GM18498 (cell line): ENCODE measurements at regions not wholly inside any gene's neighbourhood (a gene's known extent, or its start where the extent isn't known, plus 50 kb on each side); places are given as distances from the start of the nearest gene placed in this dataset.

Source experiments
- ATAC-seq: cut with Tn5 transposase; IDR thresholded peaks from one replicate; pipeline ENCODE4 v1.9.1; 2021; ENCODE audit warnings: mild to moderate bottlenecking, moderate library complexity; ENCODE audit not compliant: unreplicated experiment

GRCh38 chr10:36141856-36142560, 499.9 kb upstream of the FZD8 start:
- no peak for ATAC-seq

GRCh38 chr10:36129051-36129450, 487.0 kb upstream of the FZD8 start:
- no peak for ATAC-seq

GRCh38 chr10:36126076-36126475, 484.0 kb upstream of the FZD8 start:
- ATAC-seq = no peak

- ATAC-seq = no peak
Measured at GRCh38 chr10:36119455-36119854, 477.4 kb upstream of the FZD8 start.

GRCh38 chr10:36118314-36118713, 476.2 kb upstream of the FZD8 start:
- ATAC-seq = no peak

GRCh38 chr10:36117890-36118289, 475.8 kb upstream of the FZD8 start:
- no peak for ATAC-seq

GRCh38 chr10:36117231-36117630, 475.1 kb upstream of the FZD8 start:
- ATAC-seq = no peak

GRCh38 chr10:36116731-36117130, 474.6 kb upstream of the FZD8 start:
- no peak for ATAC-seq

- no peak for ATAC-seq
Measured at GRCh38 chr10:36116040-36116439, 473.9 kb upstream of the FZD8 start.

- no peak for ATAC-seq
Measured at GRCh38 chr10:36115364-36115763, 473.3 kb upstream of the FZD8 start.

- ATAC-seq = no peak
Measured at GRCh38 chr10:36114913-36115312, 472.8 kb upstream of the FZD8 start.

GRCh38 chr10:36114141-36114540, 472.0 kb upstream of the FZD8 start:
- no peak for ATAC-seq

- no peak for ATAC-seq
Measured at GRCh38 chr10:36111676-36112075, 469.6 kb upstream of the FZD8 start.

- no peak for ATAC-seq
Measured at GRCh38 chr10:36110097-36110496, 468.0 kb upstream of the FZD8 start.

GRCh38 chr10:36109399-36110023, 467.4 kb upstream of the FZD8 start:
- no peak for ATAC-seq

GRCh38 chr10:36097696-36098095, 455.6 kb upstream of the FZD8 start:
- ATAC-seq = no peak

- no peak for ATAC-seq
Measured at GRCh38 chr10:36096576-36096975, 454.5 kb upstream of the FZD8 start.

GRCh38 chr10:36094096-36094495, 452.0 kb upstream of the FZD8 start:
- ATAC-seq = no peak

- ATAC-seq = no peak
Measured at GRCh38 chr10:36092116-36092515, 450.0 kb upstream of the FZD8 start.

- ATAC-seq = no peak
Measured at GRCh38 chr10:36091007-36091406, 448.9 kb upstream of the FZD8 start.

- peak; percentile 51 for ATAC-seq
Measured at GRCh38 chr10:36089790-36090440, 447.8 kb upstream of the FZD8 start.
